ENCODE measurements at regions not wholly inside any gene's neighbourhood (a gene's known extent, or its start where the extent isn't known, plus 50 kb on each side); places are given as distances from the start of the nearest gene placed in this dataset.

DNA sequence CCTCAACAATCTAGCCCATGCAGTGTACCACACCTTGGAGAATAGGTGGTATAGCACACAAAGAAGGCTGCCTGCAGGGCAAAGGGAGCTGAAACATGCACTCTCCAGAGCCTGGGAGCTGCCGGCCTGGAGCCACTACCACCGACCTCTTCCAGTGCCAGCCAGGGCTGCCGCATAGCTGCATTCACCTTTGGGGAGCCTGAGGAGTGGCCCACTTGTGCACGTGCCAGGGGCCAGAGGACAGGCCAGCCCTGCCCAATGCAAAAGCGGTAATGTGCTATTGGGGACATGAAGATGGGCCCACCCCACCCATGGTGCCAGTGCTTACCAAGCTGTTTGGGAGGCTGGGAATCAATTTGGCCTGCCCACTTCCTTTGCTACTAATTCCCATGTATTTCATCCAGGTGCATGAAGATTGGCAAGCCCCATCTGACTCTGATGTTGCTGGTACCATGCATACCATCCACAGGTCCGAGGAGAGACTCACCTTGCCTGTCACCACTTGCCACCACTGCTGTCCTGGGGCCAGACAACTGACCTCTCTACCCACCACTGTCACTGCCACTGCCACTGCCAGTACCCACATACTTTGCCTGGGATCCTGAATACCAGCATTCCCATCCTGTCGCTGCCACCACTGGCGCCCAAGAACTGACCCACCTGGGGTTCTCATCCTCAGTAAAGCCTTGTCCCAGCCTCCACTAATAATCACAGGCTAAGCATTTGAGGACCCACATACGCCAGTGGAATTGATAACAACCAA lies 506.9 kb downstream of the MAGEB5 start:
- TF ChIP-seq EZH2 (IDR thresholded peaks at IDR 0.05; ENCODE audit: borderline replicate concordance, low read length): no peak
- TF ChIP-seq, protein P1, sequence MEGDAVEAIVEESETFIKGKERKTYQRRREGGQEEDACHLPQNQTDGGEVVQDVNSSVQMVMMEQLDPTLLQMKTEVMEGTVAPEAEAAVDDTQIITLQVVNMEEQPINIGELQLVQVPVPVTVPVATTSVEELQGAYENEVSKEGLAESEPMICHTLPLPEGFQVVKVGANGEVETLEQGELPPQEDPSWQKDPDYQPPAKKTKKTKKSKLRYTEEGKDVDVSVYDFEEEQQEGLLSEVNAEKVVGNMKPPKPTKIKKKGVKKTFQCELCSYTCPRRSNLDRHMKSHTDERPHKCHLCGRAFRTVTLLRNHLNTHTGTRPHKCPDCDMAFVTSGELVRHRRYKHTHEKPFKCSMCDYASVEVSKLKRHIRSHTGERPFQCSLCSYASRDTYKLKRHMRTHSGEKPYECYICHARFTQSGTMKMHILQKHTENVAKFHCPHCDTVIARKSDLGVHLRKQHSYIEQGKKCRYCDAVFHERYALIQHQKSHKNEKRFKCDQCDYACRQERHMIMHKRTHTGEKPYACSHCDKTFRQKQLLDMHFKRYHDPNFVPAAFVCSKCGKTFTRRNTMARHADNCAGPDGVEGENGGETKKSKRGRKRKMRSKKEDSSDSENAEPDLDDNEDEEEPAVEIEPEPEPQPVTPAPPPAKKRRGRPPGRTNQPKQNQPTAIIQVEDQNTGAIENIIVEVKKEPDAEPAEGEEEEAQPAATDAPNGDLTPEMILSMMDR (IDR thresholded peaks at IDR 0.05; ENCODE audit: low read length): no peak

All from OCI-LY1 (cell line).